T-cell (primary cell): ENCODE measurements at regions not wholly inside any gene's neighbourhood (a gene's known extent, or its start where the extent isn't known, plus 50 kb on each side); places are given as distances from the start of the nearest gene placed in this dataset.

ENCODE experiments used
- ATAC-seq, 4 experiments: fragments of 200-7000 bp in 3 of 4; fragments of 150-1000 bp in 1 of 4; cut with Tn5 transposase; replicated peaks in 1 of 4; 1 replicate in 3 of 4; 2 replicates in 1 of 4; pipeline ENCODE4 v1.10.0; 2021; ENCODE audit warnings: moderate library complexity in 3 of 4, mild to moderate bottlenecking in 2 of 4, moderate number of reproducible peaks in 1 of 4
- CTCF ChIA-PET, 2 donors: fragments of 300-600 bp; sonication (Branson Sonifier 250); formaldehyde crosslinking; loops; one replicate each; lab custom pipeline; 2022; ENCODE audit warnings: antibody characterized with exemption in 2 of 2; lab: Charles Lee
- POLR2A ChIA-PET, 2 donors: fragments of 300-600 bp; sonication (Branson Sonifier 250); formaldehyde crosslinking; loops; one replicate each; lab custom pipeline; 2022; ENCODE audit warnings: antibody characterized with exemption in 2 of 2; lab: Charles Lee
- DNase-seq, 35 experiments: peaks; one replicate each; pipeline versions ENCODE4 v3.0.0 to v3.0.0-alpha.2; 2013 to 2023
- H3K27ac ChIP-seq: one replicate; pipeline ENCODE4 v1.5.1; 2013; ENCODE audit warnings: low read length
- H3K27me3 ChIP-seq, 2 experiments: replicated peaks in 1 of 2; 1 replicate in 1 of 2; 2 replicates in 1 of 2; pipeline versions ENCODE4 v1.6.1 to v1.7.0; 2013; ENCODE audit warnings: low read length in 1 of 2, mixed read lengths in 1 of 2; ENCODE audit not compliant: control insufficient read depth in 2 of 2, insufficient read depth in 2 of 2; ENCODE audit errors: extremely low read depth in 1 of 2
- H3K36me3 ChIP-seq, 2 donors: 1 replicate in 1 of 2; 2 replicates in 1 of 2; pipeline versions ENCODE4 v1.6.1 to v1.7.0; 2013; ENCODE audit warnings: low read length in 1 of 2; ENCODE audit not compliant: control insufficient read depth in 2 of 2, insufficient read depth in 1 of 2; ENCODE audit errors: extremely low read depth in 1 of 2
- H3K4me1 ChIP-seq, 2 experiments: 1 replicate in 1 of 2; 2 replicates in 1 of 2; pipeline versions ENCODE4 v1.6.1 to v1.7.0; 2013; ENCODE audit warnings: low read length in 2 of 2, mixed read lengths in 1 of 2; ENCODE audit not compliant: insufficient read depth in 2 of 2, control insufficient read depth in 1 of 2; ENCODE audit errors: extremely low read depth in 1 of 2
- H3K4me3 ChIP-seq, 2 donors: 1 replicate in 1 of 2; 2 replicates in 1 of 2; pipeline versions ENCODE4 v1.5.1 to v1.7.0; 2013; ENCODE audit warnings: mild to moderate bottlenecking in 2 of 2, low read length in 1 of 2, moderate library complexity in 1 of 2; ENCODE audit not compliant: control insufficient read depth in 1 of 2; ENCODE audit errors: extremely low read depth in 1 of 2
- H3K9me3 ChIP-seq: 2 replicates; pipeline ENCODE4 v1.7.0; 2013
- H3K27ac Mint-ChIP-seq, 2 donors: one replicate each; pipeline ENCODE4 v1.8.0; 2020 to 2021; ENCODE audit warnings: mild to moderate bottlenecking in 2 of 2, mixed read lengths in 2 of 2
- H3K27me3 Mint-ChIP-seq, 2 donors: one replicate each; pipeline ENCODE4 v1.8.0; 2021 to 2022; ENCODE audit warnings: mixed read lengths in 2 of 2
- H3K36me3 Mint-ChIP-seq: one replicate; pipeline ENCODE4 v1.8.0; 2021; ENCODE audit warnings: mixed read lengths
- H3K4me1 Mint-ChIP-seq, 3 donors: one replicate each; pipeline ENCODE4 v1.8.0; 2020 to 2022; ENCODE audit warnings: mixed read lengths in 3 of 3, mild to moderate bottlenecking in 1 of 3
- H3K4me3 Mint-ChIP-seq, 3 donors: one replicate each; pipeline ENCODE4 v1.8.0; 2020 to 2022; ENCODE audit warnings: mild to moderate bottlenecking in 3 of 3, mixed read lengths in 3 of 3, moderate library complexity in 3 of 3
- H3K9me3 Mint-ChIP-seq, 3 donors: one replicate each; pipeline ENCODE4 v1.8.0; 2020 to 2022; ENCODE audit warnings: mixed read lengths in 3 of 3
- WGBS: methylation state at CpG from one replicate; pipeline ENCODE4 v1.1.5; 2013; ENCODE audit warnings: missing lambda C conversion rate; ENCODE audit not compliant: insufficient coverage; 5-methylcytosine and 5-hydroxymethylcytosine counted together

- no peak for ATAC-seq
- H3K27me3 ChIP-seq, result no peaks in the 10 kb centered on the region
- peaks cover 4 to 14% (median 13%) of the 10 kb centered on the region in 3 donors for H3K9me3 Mint-ChIP-seq
Observed at GRCh38 chr16:8375232-8375587, 215.1 kb downstream of the TMEM114 start.

GRCh38 chr16:8374586-8375231 lies 215.6 kb downstream of the TMEM114 start:
- CTCF ChIA-PET, result no interaction called here
- H3K27ac Mint-ChIP-seq, result no peak overlapping the region
- WGBS, result 66% methylated on average over 2 of the region's 8 CpGs
- H3K4me3 Mint-ChIP-seq, result no peak overlapping the region
- Histone ChIP-seq H3K4me1 (no peaks in the 10 kb centered on the region), H3K36me3 (no peaks in the 10 kb centered on the region), H3K27ac (no peak overlapping the region), H3K27me3 (no peaks in the 10 kb centered on the region), H3K4me3 (no peak overlapping the region), H3K9me3 (no peaks in the 10 kb centered on the region)
- H3K9me3 Mint-ChIP-seq, result peaks cover 4 to 19% (median 14%) of the 10 kb centered on the region in 3 donors
- no peaks in the 10 kb centered on the region for H3K27me3 Mint-ChIP-seq
- no peaks in the 10 kb centered on the region for H3K4me1 Mint-ChIP-seq
- POLR2A ChIA-PET, result interaction anchor here in 1 of 2 donors (0.6 kb wide), 1 partner anchor 1716 kb away, joined by 5 read pairs; no protein-coding TSS in a partner anchor
- DNase-seq (no peak), ATAC-seq (no peak)
- H3K36me3 Mint-ChIP-seq, result no peaks in the 10 kb centered on the region

More at GRCh38 chr16:8375232-8375587, 215.1 kb downstream of the TMEM114 start:
- H3K36me3 ChIP-seq, result no peaks in the 10 kb centered on the region
- H3K4me3 Mint-ChIP-seq, result no peak overlapping the region
- no peaks in the 10 kb centered on the region for H3K27me3 Mint-ChIP-seq
- H3K36me3 Mint-ChIP-seq, result no peaks in the 10 kb centered on the region
- no CpG with 5 or more reads among the region's 1 CpG for WGBS
- no peak overlapping the region for H3K27ac Mint-ChIP-seq
- H3K27ac ChIP-seq, result no peak overlapping the region
- no peak for DNase-seq
- no peaks in the 10 kb centered on the region for H3K4me1 Mint-ChIP-seq
- H3K4me3 ChIP-seq, result no peak overlapping the region
- no peaks in the 10 kb centered on the region for H3K4me1 ChIP-seq
- ChIA-PET CTCF (no interaction called here), POLR2A (no interaction called here)
- no peaks in the 10 kb centered on the region for H3K9me3 ChIP-seq

DNA sequence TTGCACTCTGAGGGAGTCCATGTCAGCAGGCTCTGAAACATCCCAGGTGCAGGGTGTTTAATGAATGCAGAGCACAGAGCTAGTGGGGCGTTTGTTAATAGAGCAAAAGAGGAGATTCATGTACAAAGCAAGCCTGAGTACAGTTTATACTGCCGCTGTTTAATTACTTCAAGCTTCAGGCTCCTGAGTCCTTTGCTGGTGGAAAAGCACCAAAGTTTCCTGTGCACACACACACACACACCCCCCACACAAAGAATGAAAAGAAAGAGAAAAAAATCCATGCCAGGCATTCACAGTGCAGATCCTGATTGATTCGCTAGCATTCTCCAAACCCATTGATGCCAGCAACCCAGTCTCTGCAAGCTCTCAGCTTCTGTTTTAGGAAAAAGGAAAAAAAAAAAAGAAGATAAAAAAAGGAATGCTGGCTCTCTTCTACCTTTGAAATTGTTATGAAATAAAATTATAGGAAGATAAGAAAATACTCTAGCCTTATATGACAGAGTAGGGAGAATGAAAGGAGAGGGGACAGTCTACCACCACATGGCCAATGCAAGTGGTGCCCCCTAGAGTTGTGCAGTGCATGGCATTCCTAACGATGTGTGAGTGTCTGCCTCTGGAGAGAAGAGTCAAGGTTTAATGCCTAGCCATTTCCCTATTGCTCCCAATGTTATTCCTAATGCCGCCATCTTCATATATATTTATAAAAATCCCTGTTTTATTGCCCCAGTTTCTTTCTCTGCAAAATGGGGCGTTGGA lies 216.5 kb downstream of the TMEM114 start:
- no peak overlapping the region for H3K27ac Mint-ChIP-seq
- CTCF ChIA-PET, result no interaction called here
- no peaks in the 10 kb centered on the region for H3K4me1 ChIP-seq
- no peak for DNase-seq
- no CpG with 5 or more reads among the region's 6 CpGs for WGBS
- H3K4me3 ChIP-seq, result no peak overlapping the region
- no peaks in the 10 kb centered on the region for H3K27me3 ChIP-seq
- H3K36me3 Mint-ChIP-seq, result no peaks in the 10 kb centered on the region
- H3K27me3 Mint-ChIP-seq, result no peaks in the 10 kb centered on the region
- no peaks in the 10 kb centered on the region for H3K4me1 Mint-ChIP-seq
- no peaks in the 10 kb centered on the region for H3K9me3 ChIP-seq
- H3K9me3 Mint-ChIP-seq, result peaks cover under 1 to 22% (median 17%) of the 10 kb centered on the region in 3 donors
- no peak overlapping the region for H3K4me3 Mint-ChIP-seq
- no peaks in the 10 kb centered on the region for H3K36me3 ChIP-seq
- no peak overlapping the region for H3K27ac ChIP-seq
- no peak for ATAC-seq
- POLR2A ChIA-PET, result no interaction called here

GRCh38 chr16:8372141-8372540 lies 218.2 kb downstream of the TMEM114 start:
- Mint-ChIP-seq H3K36me3 (no peaks in the 10 kb centered on the region), H3K9me3 (peaks cover 0 to 17% (median 17%) of the 10 kb centered on the region in 3 donors), H3K4me1 (no peaks in the 10 kb centered on the region), H3K27ac (no peak overlapping the region), H3K27me3 (no peaks in the 10 kb centered on the region), H3K4me3 (no peak overlapping the region)
- 64% methylated on average over 2 of the region's 3 CpGs for WGBS
- ChIA-PET POLR2A (no interaction called here), CTCF (no interaction called here)
- no peak for DNase-seq
- no peak for ATAC-seq
- H3K36me3 ChIP-seq, result no peaks in the 10 kb centered on the region
- H3K4me1 ChIP-seq, result no peaks in the 10 kb centered on the region
- H3K27me3 ChIP-seq, result no peaks in the 10 kb centered on the region
- no peak overlapping the region for H3K4me3 ChIP-seq
- H3K27ac ChIP-seq, result no peak overlapping the region
- no peaks in the 10 kb centered on the region for H3K9me3 ChIP-seq

DNA sequence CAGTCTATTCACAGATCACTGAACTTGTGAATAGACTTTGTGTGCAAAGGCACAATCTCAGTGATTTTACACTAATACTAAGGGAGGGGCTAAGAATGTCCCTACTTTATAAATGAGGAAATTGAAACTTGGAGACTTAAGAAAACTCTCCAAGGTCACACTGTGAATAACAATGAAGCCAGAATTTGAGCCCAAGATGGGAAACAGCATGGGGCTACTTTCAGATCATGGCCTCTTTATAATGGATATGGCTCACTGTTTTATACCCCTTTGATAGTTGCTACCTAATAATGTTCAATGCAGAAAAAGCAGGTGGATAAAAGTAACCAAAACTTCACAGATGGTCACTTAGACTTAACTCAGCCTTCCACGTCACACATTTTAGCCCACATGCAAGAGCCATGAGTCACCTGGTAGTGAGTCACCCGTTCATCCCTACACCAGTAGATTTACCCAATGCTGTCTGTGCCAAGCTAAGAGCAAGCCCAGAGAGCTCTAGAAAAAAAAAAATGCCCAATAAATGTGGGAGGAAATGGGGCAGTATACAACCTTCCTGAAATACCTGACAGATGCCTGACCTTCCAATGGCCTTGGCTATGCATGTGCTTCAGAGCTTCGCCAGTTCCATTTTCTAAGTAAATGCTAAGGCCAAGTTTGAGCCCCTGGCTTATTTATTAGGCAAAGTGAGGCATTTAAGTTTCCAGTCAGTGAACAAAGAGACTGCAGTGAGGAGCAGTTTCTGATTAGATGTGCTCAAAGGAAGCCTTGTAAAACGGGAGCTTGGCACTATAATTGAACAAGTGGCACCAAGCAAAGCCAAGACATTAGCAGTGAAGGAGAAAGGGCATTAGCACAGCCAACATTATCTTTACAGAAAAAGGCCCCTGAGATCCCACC lies 219.7 kb downstream of the TMEM114 start:
- H3K27me3 Mint-ChIP-seq, result no peaks in the 10 kb centered on the region
- H3K4me1 ChIP-seq, result no peaks in the 10 kb centered on the region
- ATAC-seq (no peak), DNase-seq (no peak)
- H3K9me3 ChIP-seq, result no peaks in the 10 kb centered on the region
- H3K9me3 Mint-ChIP-seq, result peaks cover 0 to 17% (median 17%) of the 10 kb centered on the region in 3 donors
- no peak overlapping the region for H3K27ac Mint-ChIP-seq
- no peaks in the 10 kb centered on the region for H3K36me3 ChIP-seq
- no peaks in the 10 kb centered on the region for H3K36me3 Mint-ChIP-seq
- 50% methylated on average over 2 of the region's 4 CpGs for WGBS
- no peak overlapping the region for H3K27ac ChIP-seq
- H3K4me3 ChIP-seq, result no peak overlapping the region
- H3K27me3 ChIP-seq, result no peaks in the 10 kb centered on the region
- H3K4me1 Mint-ChIP-seq, result no peaks in the 10 kb centered on the region
- CTCF ChIA-PET, result no interaction called here
- no peak overlapping the region for H3K4me3 Mint-ChIP-seq
- POLR2A ChIA-PET, result interaction anchor here in 1 of 2 donors (0.6 kb wide), 1 partner anchor 855 kb away, joined by 3 read pairs; no protein-coding TSS in a partner anchor

- no peak for DNase-seq
- WGBS, result no CpG with 5 or more reads among the region's 8 CpGs
- no peak for ATAC-seq
- no peak overlapping the region for H3K4me3 Mint-ChIP-seq
- no peaks in the 10 kb centered on the region for H3K4me1 ChIP-seq
- no peak overlapping the region for H3K27ac Mint-ChIP-seq
- no peaks in the 10 kb centered on the region for H3K9me3 ChIP-seq
- no peaks in the 10 kb centered on the region for H3K36me3 Mint-ChIP-seq
- CTCF ChIA-PET, result no interaction called here
- H3K4me3 ChIP-seq, result no peak overlapping the region
- H3K9me3 Mint-ChIP-seq, result peaks cover 0 to 3% (median 2%) of the 10 kb centered on the region in 3 donors
- no peaks in the 10 kb centered on the region for H3K4me1 Mint-ChIP-seq
- H3K27me3 Mint-ChIP-seq, result no peaks in the 10 kb centered on the region
- POLR2A ChIA-PET, result no interaction called here
- no peak overlapping the region for H3K27ac ChIP-seq
- H3K27me3 ChIP-seq, result no peaks in the 10 kb centered on the region
- H3K36me3 ChIP-seq, result no peaks in the 10 kb centered on the region
Observed at GRCh38 chr16:8358937-8359336, 231.4 kb downstream of the TMEM114 start.
